ENCODE measurements at regions not wholly inside any gene's neighbourhood (a gene's known extent, or its start where the extent isn't known, plus 50 kb on each side); places are given as distances from the start of the nearest gene placed in this dataset.
"Not testable (repeated sequence)": the region's sequence is repeated elsewhere in the genome, so short reads cannot be mapped to it uniquely, and the experiment has no call there.

GRCh38 chr13:48826039-48826438, 149.7 kb upstream of the FNDC3A start:
- POLR2A ChIA-PET (ENCODE audit: low non-redundant PET): no interaction called here
- H3K27ac ChIP-seq: no peak overlapping the region
- TF ChIP-seq, protein P1, sequence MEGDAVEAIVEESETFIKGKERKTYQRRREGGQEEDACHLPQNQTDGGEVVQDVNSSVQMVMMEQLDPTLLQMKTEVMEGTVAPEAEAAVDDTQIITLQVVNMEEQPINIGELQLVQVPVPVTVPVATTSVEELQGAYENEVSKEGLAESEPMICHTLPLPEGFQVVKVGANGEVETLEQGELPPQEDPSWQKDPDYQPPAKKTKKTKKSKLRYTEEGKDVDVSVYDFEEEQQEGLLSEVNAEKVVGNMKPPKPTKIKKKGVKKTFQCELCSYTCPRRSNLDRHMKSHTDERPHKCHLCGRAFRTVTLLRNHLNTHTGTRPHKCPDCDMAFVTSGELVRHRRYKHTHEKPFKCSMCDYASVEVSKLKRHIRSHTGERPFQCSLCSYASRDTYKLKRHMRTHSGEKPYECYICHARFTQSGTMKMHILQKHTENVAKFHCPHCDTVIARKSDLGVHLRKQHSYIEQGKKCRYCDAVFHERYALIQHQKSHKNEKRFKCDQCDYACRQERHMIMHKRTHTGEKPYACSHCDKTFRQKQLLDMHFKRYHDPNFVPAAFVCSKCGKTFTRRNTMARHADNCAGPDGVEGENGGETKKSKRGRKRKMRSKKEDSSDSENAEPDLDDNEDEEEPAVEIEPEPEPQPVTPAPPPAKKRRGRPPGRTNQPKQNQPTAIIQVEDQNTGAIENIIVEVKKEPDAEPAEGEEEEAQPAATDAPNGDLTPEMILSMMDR (conservative IDR thresholded peaks at IDR 0.05; ENCODE audit: low read depth): no peak
- DNase-seq (ENCODE audit: low spot score): no peak
- CTCF ChIA-PET: no interaction called here

GRCh38 chr13:48826922-48827454, 148.7 kb upstream of the FNDC3A start:
- H3K27ac ChIP-seq; DNase-seq (ENCODE audit: low spot score); CTCF ChIA-PET; POLR2A ChIA-PET (ENCODE audit: low non-redundant PET): not testable (repeated sequence)

GRCh38 chr13:48827709-48828108, 148.0 kb upstream of the FNDC3A start:
- H3K27ac ChIP-seq: no peak overlapping the region
- TF ChIP-seq, protein P1 (conservative IDR thresholded peaks at IDR 0.05; ENCODE audit: low read depth): no peak
- CTCF ChIA-PET: no interaction called here
- POLR2A ChIA-PET (ENCODE audit: low non-redundant PET): no interaction called here
- no peak for DNase-seq (ENCODE audit: low spot score)

DNA sequence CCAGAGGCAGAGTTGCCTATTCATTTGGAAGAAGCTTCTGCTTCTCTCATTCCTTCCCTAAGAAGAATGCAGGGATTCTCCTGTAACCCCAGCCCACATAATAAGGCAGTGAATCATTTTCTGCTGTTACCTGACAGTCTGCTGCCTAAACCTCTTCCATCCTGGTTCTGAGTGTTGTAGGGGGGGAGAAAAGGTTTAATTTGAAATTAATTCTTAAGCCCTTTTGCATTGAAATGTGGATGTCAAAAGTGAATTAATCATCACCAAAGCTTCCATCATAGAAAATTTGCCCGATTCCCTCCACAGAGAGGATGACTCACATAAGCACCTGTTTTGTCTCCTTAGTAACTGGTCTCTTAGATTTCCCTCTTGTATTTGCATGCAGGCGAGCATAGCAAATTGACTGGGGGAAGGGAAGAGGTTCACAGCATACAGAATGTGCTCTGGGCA, 146.7 kb upstream of the FNDC3A start:
- POLR2A ChIA-PET (ENCODE audit: low non-redundant PET): no interaction called here
- TF ChIP-seq, protein P1 (conservative IDR thresholded peaks at IDR 0.05; ENCODE audit: low read depth): no peak
- CTCF ChIA-PET: no interaction called here
- no peak overlapping the region for H3K27ac ChIP-seq
- peak; percentile 55 for DNase-seq (ENCODE audit: low spot score)

- TF ChIP-seq, protein P1 (conservative IDR thresholded peaks at IDR 0.05; ENCODE audit: low read depth): no peak
- CTCF ChIA-PET: interaction anchor here (0.9 kb wide), 1 partner anchor 14 kb away, joined by 3 read pairs; no protein-coding TSS in a partner anchor
- POLR2A ChIA-PET (ENCODE audit: low non-redundant PET): no interaction called here
- H3K27ac ChIP-seq: no peak overlapping the region
- no peak for DNase-seq (ENCODE audit: low spot score)
Measured at GRCh38 chr13:48829536-48829935, 146.2 kb upstream of the FNDC3A start.

DNA sequence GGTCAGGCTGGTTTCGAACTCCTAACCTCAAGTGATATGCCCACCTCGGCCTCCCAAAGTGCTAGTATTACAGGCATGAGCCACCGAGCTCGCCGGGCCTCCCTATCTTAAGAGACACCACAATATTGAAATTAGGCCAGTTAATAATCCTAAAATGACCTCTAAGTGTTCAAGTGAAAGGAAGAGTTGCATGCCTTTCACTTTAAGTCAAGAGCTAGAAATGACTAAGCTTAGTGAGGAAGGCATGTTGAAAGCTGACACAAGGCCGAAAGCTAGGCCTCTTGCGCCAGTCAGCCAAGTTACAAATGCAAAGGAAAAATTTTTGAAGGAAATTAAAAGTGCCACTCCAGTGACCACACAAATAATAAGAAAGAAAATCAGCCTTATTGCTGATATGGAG, 144.5 kb upstream of the FNDC3A start:
- H3K27ac ChIP-seq: no peak overlapping the region
- ChIA-PET POLR2A (ENCODE audit: low non-redundant PET) (no interaction called here), CTCF (no interaction called here)
- no peak for DNase-seq (ENCODE audit: low spot score)
- TF ChIP-seq, protein P1 (conservative IDR thresholded peaks at IDR 0.05; ENCODE audit: low read depth): no peak

DNA sequence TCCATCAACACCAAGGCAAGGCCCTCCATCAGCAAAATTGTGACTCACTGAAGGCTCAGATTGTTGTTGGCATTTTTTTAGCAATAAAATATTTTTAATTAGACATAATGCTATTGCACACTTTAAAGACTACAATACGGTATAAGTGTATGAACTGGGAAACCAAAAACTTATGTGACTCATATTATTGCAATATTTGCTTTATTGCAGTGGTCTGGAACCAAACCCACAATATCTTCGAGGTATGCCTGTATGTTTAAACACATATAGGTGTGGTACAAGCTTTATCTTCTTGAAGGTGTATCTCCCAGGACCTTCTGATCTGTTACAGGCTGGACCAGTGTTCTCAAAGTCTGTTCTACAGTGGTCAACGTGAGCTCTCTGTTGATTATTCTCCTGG, 142.3 kb upstream of the FNDC3A start:
- TF ChIP-seq, protein P1 (conservative IDR thresholded peaks at IDR 0.05; ENCODE audit: low read depth): no peak
- DNase-seq (ENCODE audit: low spot score): no peak
- H3K27ac ChIP-seq: no peak overlapping the region
- ChIA-PET CTCF (no interaction called here), POLR2A (ENCODE audit: low non-redundant PET) (no interaction called here)

GRCh38 chr13:48835326-48835725, 140.4 kb upstream of the FNDC3A start:
- POLR2A ChIA-PET (ENCODE audit: low non-redundant PET); H3K27ac ChIP-seq; DNase-seq (ENCODE audit: low spot score); CTCF ChIA-PET: not testable (repeated sequence)
